Astrocyte (in vitro differentiated cells and primary cell): ENCODE measurements at regions not wholly inside any gene's neighbourhood (a gene's known extent, or its start where the extent isn't known, plus 50 kb on each side); places are given as distances from the start of the nearest gene placed in this dataset.
"Not testable (repeated sequence)": the region's sequence is repeated elsewhere in the genome, so short reads cannot be mapped to it uniquely, and the experiment has no call there.

Source experiments
- EZH2 ChIP-seq: IDR thresholded peaks from 2 replicates; pipeline ENCODE4 v1.6.1; 2012; ENCODE audit warnings: mild to moderate bottlenecking, low read length, inconsistent platforms; ENCODE audit not compliant: insufficient read depth
- TF ChIP-seq, protein P1 (sequence below): IDR thresholded peaks from 2 replicates; pipeline ENCODE4 v1.5.1; 2011; ENCODE audit warnings: low read depth, mild to moderate bottlenecking, inconsistent platforms, low read length, moderate library complexity; ENCODE audit not compliant: insufficient read depth

DNA sequence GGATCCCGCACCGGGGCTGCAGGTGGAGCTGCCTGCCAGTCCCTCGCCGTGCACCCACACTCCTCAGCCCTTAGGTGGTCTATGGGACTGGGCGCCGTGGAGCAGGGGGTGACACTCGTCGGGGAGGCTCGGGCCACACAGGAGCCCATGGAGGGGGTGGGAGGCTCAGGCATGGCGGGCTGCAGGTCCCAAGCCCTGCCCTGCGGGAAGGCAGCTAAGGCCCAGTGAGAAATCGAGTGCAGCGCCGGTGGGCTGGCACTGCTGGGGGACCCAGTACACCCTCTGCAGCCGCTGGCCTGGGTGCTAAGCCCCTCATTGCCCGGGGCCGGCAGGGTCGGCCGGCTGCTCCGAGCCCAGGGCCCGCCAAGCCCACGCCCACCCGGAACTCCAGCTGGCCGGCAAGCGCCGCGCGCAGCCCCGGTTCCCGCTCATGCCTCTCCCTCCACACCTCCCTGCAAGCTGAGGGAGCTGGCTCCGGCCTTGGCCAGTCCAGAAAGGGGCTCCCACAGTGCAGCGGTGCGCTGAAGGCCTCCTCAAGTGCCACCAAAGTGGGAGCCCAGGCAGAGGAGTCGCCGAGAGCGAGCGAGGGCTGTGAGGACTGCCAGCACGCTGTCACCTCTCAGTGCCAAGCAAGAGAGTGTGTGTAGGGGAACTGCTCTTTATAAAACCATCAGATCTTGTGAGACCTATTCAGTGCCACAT is 845.1 kb downstream of the CDH18 start:
- TF ChIP-seq, protein P1, sequence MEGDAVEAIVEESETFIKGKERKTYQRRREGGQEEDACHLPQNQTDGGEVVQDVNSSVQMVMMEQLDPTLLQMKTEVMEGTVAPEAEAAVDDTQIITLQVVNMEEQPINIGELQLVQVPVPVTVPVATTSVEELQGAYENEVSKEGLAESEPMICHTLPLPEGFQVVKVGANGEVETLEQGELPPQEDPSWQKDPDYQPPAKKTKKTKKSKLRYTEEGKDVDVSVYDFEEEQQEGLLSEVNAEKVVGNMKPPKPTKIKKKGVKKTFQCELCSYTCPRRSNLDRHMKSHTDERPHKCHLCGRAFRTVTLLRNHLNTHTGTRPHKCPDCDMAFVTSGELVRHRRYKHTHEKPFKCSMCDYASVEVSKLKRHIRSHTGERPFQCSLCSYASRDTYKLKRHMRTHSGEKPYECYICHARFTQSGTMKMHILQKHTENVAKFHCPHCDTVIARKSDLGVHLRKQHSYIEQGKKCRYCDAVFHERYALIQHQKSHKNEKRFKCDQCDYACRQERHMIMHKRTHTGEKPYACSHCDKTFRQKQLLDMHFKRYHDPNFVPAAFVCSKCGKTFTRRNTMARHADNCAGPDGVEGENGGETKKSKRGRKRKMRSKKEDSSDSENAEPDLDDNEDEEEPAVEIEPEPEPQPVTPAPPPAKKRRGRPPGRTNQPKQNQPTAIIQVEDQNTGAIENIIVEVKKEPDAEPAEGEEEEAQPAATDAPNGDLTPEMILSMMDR: not testable (repeated sequence)
- not testable (repeated sequence) for TF ChIP-seq EZH2
